ENCODE measurements at regions not wholly inside any gene's neighbourhood (a gene's known extent, or its start where the extent isn't known, plus 50 kb on each side); places are given as distances from the start of the nearest gene placed in this dataset.

DNA sequence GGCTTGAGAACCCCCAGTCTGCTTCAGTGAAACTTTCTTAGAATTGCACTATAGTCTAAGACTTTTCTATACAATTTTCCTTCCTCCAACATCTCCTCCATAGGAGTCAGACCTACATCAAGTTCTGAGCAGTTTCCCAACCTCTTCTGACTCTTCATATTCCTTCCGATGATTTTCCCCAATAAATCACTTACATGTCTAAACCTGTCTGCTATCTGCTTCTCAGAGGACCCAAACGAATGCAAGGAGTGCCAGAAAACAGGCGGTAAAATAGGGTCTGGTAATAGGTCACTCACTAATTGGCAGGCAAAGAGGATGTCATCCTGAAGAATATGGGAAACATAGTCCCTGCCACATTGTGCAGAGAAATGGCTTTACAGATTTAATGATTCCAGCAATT lies 153.9 kb downstream of the PCDH18 start:
- no peak for TF ChIP-seq SPI1 (IDR thresholded peaks at IDR 0.05; ENCODE audit: low read depth, low read length)
- no peak for TF ChIP-seq PAX5 (IDR thresholded peaks at IDR 0.05; ENCODE audit: insufficient read depth, low read length, severe bottlenecking)
- no peak for TF ChIP-seq POLR2AphosphoS5 (IDR thresholded peaks at IDR 0.05; ENCODE audit: low read depth, low read length)
- no peak for TF ChIP-seq TAF1 (IDR thresholded peaks at IDR 0.05; ENCODE audit: low read depth, low read length)
- no peak for TF ChIP-seq POLR2A (IDR thresholded peaks at IDR 0.05; ENCODE audit: low read depth, low read length)
- TF ChIP-seq POU2F2 (IDR thresholded peaks at IDR 0.05; ENCODE audit: low read depth, low read length) = no peak
- no peak for FAIRE-seq
- DNase-seq (ENCODE audit: insufficient read length, low spot score) = no peak

- FAIRE-seq (no peak), DNase-seq (ENCODE audit: insufficient read length, low spot score) (no peak)
- TF ChIP-seq SPI1 (IDR thresholded peaks at IDR 0.05; ENCODE audit: low read depth, low read length) (no peak), POU2F2 (IDR thresholded peaks at IDR 0.05; ENCODE audit: low read depth, low read length) (no peak), TAF1 (IDR thresholded peaks at IDR 0.05; ENCODE audit: low read depth, low read length) (no peak), POLR2A (IDR thresholded peaks at IDR 0.05; ENCODE audit: low read depth, low read length) (no peak), PAX5 (IDR thresholded peaks at IDR 0.05; ENCODE audit: insufficient read depth, low read length, severe bottlenecking) (no peak), POLR2AphosphoS5 (IDR thresholded peaks at IDR 0.05; ENCODE audit: low read depth, low read length) (no peak)
Measured at GRCh38 chr4:137376312-137376711, 156.0 kb downstream of the PCDH18 start.

GRCh38 chr4:137375111-137375850 lies 157.0 kb downstream of the PCDH18 start:
- no peak for FAIRE-seq
- no peak for TF ChIP-seq POLR2A (IDR thresholded peaks at IDR 0.05; ENCODE audit: low read depth, low read length)
- no peak for DNase-seq (ENCODE audit: insufficient read length, low spot score)

- no peak for TF ChIP-seq PAX5 (IDR thresholded peaks at IDR 0.05; ENCODE audit: insufficient read depth, low read length, severe bottlenecking)
- no peak for TF ChIP-seq SPI1 (IDR thresholded peaks at IDR 0.05; ENCODE audit: low read depth, low read length)
- no peak for TF ChIP-seq POLR2AphosphoS5 (IDR thresholded peaks at IDR 0.05; ENCODE audit: low read depth, low read length)
- no peak for TF ChIP-seq TAF1 (IDR thresholded peaks at IDR 0.05; ENCODE audit: low read depth, low read length)
- TF ChIP-seq POU2F2 (IDR thresholded peaks at IDR 0.05; ENCODE audit: low read depth, low read length) = no peak
- TF ChIP-seq POLR2A (IDR thresholded peaks at IDR 0.05; ENCODE audit: low read depth, low read length) = no peak
- DNase-seq (ENCODE audit: insufficient read length, low spot score) = no peak
- no peak for FAIRE-seq
Measured at GRCh38 chr4:137370679-137371078, 161.6 kb downstream of the PCDH18 start.

GRCh38 chr4:137370206-137370633 lies 162.1 kb downstream of the PCDH18 start:
- TF ChIP-seq POLR2A (IDR thresholded peaks at IDR 0.05; ENCODE audit: low read depth, low read length) (no peak), SPI1 (IDR thresholded peaks at IDR 0.05; ENCODE audit: low read depth, low read length) (no peak), TAF1 (IDR thresholded peaks at IDR 0.05; ENCODE audit: low read depth, low read length) (no peak), PAX5 (IDR thresholded peaks at IDR 0.05; ENCODE audit: insufficient read depth, low read length, severe bottlenecking) (no peak), POU2F2 (IDR thresholded peaks at IDR 0.05; ENCODE audit: low read depth, low read length) (no peak), POLR2AphosphoS5 (IDR thresholded peaks at IDR 0.05; ENCODE audit: low read depth, low read length) (no peak)
- no peak for FAIRE-seq
- no peak for DNase-seq (ENCODE audit: insufficient read length, low spot score)

GRCh38 chr4:137367620-137368019 lies 164.7 kb downstream of the PCDH18 start:
- TF ChIP-seq POLR2AphosphoS5 (IDR thresholded peaks at IDR 0.05; ENCODE audit: low read depth, low read length) = no peak
- no peak for TF ChIP-seq PAX5 (IDR thresholded peaks at IDR 0.05; ENCODE audit: insufficient read depth, low read length, severe bottlenecking)
- no peak for TF ChIP-seq POLR2A (IDR thresholded peaks at IDR 0.05; ENCODE audit: low read depth, low read length)
- DNase-seq (ENCODE audit: insufficient read length, low spot score) = no peak
- no peak for FAIRE-seq

- TF ChIP-seq TAF1 (IDR thresholded peaks at IDR 0.05; ENCODE audit: low read depth, low read length) (no peak), POU2F2 (IDR thresholded peaks at IDR 0.05; ENCODE audit: low read depth, low read length) (no peak), POLR2AphosphoS5 (IDR thresholded peaks at IDR 0.05; ENCODE audit: low read depth, low read length) (no peak), SPI1 (IDR thresholded peaks at IDR 0.05; ENCODE audit: low read depth, low read length) (no peak), PAX5 (IDR thresholded peaks at IDR 0.05; ENCODE audit: insufficient read depth, low read length, severe bottlenecking) (no peak), POLR2A (IDR thresholded peaks at IDR 0.05; ENCODE audit: low read depth, low read length) (no peak)
- FAIRE-seq (no peak), DNase-seq (ENCODE audit: insufficient read length, low spot score) (no peak)
Measured at GRCh38 chr4:137363496-137363895, 168.8 kb downstream of the PCDH18 start.

DNA sequence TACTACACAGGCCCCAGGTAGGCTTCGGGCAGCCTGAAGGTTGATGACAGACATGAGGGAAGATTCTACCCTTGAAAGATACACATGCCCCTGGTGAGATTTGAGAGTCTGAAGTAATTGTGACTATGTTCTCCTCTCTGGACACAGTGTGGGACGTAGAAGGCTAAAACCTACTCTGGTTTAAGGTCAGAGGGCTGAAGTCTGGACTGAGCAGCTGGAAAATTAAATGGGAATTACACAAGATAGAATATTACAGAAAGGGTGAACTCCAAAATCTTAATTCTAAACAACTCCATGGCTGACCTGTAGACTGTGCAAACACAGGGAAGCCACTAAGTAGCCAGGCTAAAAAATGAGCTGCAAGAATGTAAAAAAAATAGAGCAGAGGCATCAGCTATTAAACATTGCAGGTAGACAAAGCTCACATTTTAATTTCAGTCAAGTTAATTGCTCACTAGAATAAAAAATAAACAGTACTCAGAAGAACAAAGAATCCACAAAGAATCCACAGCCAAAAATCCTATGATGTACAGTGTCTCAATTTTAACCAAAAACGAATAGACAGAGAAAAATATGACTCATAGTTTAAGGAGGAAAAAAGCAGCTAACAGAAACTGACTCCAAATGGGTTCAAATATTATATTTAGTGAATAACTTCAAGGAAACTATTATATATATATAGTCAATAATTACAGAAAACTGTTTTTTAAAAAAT lies 170.4 kb downstream of the PCDH18 start:
- FAIRE-seq (no peak), DNase-seq (ENCODE audit: insufficient read length, low spot score) (no peak)
- no peak for TF ChIP-seq POLR2AphosphoS5 (IDR thresholded peaks at IDR 0.05; ENCODE audit: low read depth, low read length)
- no peak for TF ChIP-seq TAF1 (IDR thresholded peaks at IDR 0.05; ENCODE audit: low read depth, low read length)
- TF ChIP-seq POLR2A (IDR thresholded peaks at IDR 0.05; ENCODE audit: low read depth, low read length) = no peak
- no peak for TF ChIP-seq SPI1 (IDR thresholded peaks at IDR 0.05; ENCODE audit: low read depth, low read length)
- no peak for TF ChIP-seq POU2F2 (IDR thresholded peaks at IDR 0.05; ENCODE audit: low read depth, low read length)
- no peak for TF ChIP-seq PAX5 (IDR thresholded peaks at IDR 0.05; ENCODE audit: insufficient read depth, low read length, severe bottlenecking)

DNA sequence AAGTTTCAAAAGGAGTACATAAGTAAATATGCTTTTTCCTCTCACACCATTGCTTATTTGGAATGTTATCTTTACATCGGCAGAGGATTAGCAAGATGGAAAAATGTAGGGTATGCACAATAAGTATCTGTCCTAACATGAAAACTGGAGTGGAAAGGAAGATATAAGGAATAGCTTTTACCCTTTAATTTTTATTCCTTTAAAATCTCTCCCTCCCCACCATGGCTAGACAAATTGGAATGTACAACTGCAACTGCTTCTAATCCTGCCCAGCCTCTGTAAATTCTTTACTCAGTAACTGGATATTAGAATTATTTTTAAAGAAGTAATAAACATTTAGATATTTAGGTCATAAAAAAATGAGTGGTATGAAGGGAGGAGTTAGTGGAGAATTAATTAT lies 171.5 kb downstream of the PCDH18 start:
- TF ChIP-seq PAX5 (IDR thresholded peaks at IDR 0.05; ENCODE audit: insufficient read depth, low read length, severe bottlenecking) = no peak
- TF ChIP-seq POU2F2 (IDR thresholded peaks at IDR 0.05; ENCODE audit: low read depth, low read length) = no peak
- TF ChIP-seq SPI1 (IDR thresholded peaks at IDR 0.05; ENCODE audit: low read depth, low read length) = no peak
- no peak for TF ChIP-seq POLR2A (IDR thresholded peaks at IDR 0.05; ENCODE audit: low read depth, low read length)
- no peak for TF ChIP-seq TAF1 (IDR thresholded peaks at IDR 0.05; ENCODE audit: low read depth, low read length)
- TF ChIP-seq POLR2AphosphoS5 (IDR thresholded peaks at IDR 0.05; ENCODE audit: low read depth, low read length) = no peak
- DNase-seq (ENCODE audit: insufficient read length, low spot score) (no peak), FAIRE-seq (no peak)
